ENCODE measurements at regions not wholly inside any gene's neighbourhood (a gene's known extent, or its start where the extent isn't known, plus 50 kb on each side); places are given as distances from the start of the nearest gene placed in this dataset.

GRCh38 chr10:76640806-76641205 is 996.8 kb downstream of the KCNMA1 start:
- TF ChIP-seq, protein P1, sequence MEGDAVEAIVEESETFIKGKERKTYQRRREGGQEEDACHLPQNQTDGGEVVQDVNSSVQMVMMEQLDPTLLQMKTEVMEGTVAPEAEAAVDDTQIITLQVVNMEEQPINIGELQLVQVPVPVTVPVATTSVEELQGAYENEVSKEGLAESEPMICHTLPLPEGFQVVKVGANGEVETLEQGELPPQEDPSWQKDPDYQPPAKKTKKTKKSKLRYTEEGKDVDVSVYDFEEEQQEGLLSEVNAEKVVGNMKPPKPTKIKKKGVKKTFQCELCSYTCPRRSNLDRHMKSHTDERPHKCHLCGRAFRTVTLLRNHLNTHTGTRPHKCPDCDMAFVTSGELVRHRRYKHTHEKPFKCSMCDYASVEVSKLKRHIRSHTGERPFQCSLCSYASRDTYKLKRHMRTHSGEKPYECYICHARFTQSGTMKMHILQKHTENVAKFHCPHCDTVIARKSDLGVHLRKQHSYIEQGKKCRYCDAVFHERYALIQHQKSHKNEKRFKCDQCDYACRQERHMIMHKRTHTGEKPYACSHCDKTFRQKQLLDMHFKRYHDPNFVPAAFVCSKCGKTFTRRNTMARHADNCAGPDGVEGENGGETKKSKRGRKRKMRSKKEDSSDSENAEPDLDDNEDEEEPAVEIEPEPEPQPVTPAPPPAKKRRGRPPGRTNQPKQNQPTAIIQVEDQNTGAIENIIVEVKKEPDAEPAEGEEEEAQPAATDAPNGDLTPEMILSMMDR (IDR thresholded peaks at IDR 0.05): no peak
- TF ChIP-seq POLR2A (IDR thresholded peaks at IDR 0.05): no peak

Measured in body of pancreas (tissue), 4 donors.